HG03108 (cell line): ENCODE measurements at regions not wholly inside any gene's neighbourhood (a gene's known extent, or its start where the extent isn't known, plus 50 kb on each side); places are given as distances from the start of the nearest gene placed in this dataset.

Experiments used
- ATAC-seq: cut with Tn5 transposase; IDR thresholded peaks from one replicate; pipeline ENCODE4 v1.9.1; 2021; ENCODE audit warnings: moderate library complexity; ENCODE audit not compliant: unreplicated experiment

GRCh38 chr2:6495466-6495865 lies 370.2 kb downstream of the CMPK2 start:
- ATAC-seq = no peak

DNA sequence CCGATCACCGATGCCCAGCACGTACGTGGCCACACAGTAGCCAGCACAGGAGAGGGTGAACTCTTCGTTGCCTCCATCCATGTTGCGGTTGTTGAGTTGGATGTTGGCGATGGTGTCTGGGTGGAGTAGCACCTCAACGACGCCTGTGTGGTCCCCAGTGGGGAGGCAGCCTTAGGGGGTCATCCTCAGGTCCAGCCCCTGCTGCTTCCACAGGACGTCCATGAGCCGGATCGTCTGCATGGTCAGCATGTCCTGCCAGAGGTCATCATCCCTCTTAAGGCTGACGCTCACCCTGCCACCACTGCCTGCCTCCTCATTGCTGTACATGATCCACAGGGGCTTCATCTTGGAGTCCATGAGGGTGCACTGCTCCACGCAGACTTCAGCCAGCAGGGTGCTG lies 369.3 kb downstream of the CMPK2 start:
- ATAC-seq = no peak

DNA sequence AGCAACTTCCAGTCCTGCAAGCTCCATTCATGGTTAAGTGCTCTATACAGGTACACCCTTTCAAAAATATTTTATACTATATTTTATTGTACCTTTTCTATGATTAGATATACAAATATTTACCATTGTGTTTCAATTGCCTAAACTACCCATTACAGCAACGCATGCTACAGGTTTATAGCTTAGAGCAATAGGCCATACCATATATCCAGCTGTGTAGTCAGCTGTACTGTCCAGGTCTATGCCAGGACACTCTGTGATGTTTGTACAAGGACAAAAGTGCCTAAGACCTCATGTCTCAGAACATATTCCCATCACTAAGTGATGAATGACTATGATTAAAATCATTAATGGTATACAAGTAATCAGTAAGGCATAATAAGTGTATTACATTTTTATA lies 368.7 kb downstream of the CMPK2 start:
- ATAC-seq = no peak

GRCh38 chr2:6498841-6499240 lies 366.9 kb downstream of the CMPK2 start:
- ATAC-seq = no peak

GRCh38 chr2:6499691-6500090 lies 366.0 kb downstream of the CMPK2 start:
- ATAC-seq = no peak

- no peak for ATAC-seq
These were observed 359.3 kb downstream of the CMPK2 start for GRCh38 chr2:6506361-6506794.

GRCh38 chr2:6506859-6507258 lies 358.8 kb downstream of the CMPK2 start:
- ATAC-seq = no peak

DNA sequence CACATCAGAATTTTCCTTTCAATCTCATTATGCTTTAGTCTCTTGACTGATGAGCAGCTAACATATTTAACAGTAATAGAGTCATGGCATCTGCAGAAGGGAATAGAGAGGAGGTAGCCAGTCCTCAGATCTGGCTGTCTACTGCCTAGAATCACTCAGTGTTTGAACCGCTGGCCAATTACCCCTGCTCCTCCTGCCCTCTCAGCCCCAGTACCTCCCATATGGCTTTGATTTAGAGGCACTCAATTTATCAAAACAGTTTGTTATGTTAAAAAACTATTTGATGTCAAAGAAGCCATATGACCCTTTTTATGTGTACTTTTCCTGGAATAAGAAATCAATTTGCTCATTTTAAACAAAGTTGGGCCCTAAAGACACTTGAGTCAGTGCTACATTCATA lies 355.2 kb downstream of the CMPK2 start:
- no peak for ATAC-seq

- ATAC-seq = no peak
These were observed 353.1 kb downstream of the CMPK2 start for GRCh38 chr2:6512589-6512988.

GRCh38 chr2:6516674-6517073 lies 349.0 kb downstream of the CMPK2 start:
- ATAC-seq = no peak

DNA sequence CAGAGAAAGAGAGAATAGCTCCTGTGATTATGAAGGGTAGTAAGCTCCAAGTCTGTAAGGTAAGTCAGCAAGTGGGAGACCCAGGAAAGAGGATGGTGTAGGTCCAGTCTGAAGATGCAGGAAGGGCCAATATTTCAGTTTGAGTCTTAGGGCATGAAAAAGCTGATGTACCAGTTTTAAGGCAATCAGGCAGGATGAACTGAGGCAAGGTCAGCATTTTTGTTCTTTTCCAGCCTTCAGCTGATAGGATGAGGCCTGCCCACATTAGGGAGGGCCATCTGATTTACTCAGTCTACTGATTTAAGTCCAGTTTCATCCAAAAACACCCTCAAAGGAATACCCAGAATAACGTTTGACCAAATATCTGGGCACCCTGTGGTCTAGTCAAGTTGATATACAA lies 347.3 kb downstream of the CMPK2 start:
- no peak for ATAC-seq

GRCh38 chr2:6523476-6523875 lies 342.2 kb downstream of the CMPK2 start:
- ATAC-seq = no peak

GRCh38 chr2:6524691-6525474 lies 340.8 kb downstream of the CMPK2 start:
- ATAC-seq = no peak

DNA sequence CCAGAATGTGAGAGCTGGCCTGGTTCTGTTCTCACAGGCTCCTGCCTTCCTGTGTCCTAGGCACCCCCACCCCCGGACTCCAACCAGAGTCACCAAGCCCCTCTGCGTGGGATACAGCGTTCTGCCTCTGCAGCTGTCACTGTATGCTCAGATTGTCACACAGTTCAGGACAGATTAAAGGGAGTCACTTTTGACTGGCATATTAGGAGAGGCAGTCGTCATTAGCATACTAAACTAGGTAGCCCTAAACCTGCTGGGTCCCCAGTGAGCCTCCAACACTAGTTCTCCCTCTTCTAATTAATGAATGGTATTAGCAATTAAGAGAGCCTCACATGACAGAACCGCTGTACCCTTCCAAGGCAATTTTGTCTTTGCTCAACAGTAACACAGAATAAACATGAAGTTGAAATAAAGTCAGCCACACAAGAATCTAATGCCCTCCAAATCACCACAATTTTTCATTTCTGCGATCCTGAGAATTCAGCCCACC lies 340.2 kb downstream of the CMPK2 start:
- no peak for ATAC-seq

- ATAC-seq = no peak
These were observed 339.4 kb downstream of the CMPK2 start for GRCh38 chr2:6526093-6526824.

GRCh38 chr2:6531304-6531703 lies 334.4 kb downstream of the CMPK2 start:
- no peak for ATAC-seq

DNA sequence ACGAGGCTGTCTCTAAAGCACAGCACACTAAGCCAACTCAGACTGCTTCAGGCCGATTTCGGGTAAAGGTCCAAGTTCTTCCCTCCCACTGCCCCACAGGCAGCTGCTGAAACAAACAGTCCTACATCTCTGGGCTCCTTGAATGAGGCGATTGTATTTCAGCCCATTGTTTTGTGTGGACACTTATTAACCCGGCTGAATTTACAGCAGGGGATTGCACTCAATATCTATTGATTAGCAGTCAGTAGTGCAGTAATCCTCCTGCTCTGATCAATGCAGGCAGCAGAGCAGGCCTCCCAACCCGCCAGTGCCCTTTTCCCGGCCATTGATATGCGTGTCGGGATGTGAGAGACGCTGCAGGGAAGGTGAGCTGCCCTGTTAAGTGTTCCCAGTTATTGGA lies 330.1 kb downstream of the CMPK2 start:
- no peak for ATAC-seq

- no peak for ATAC-seq
These were observed 327.1 kb downstream of the CMPK2 start for GRCh38 chr2:6538607-6539006.

GRCh38 chr2:6545336-6545735 lies 320.4 kb downstream of the CMPK2 start:
- ATAC-seq = no peak

DNA sequence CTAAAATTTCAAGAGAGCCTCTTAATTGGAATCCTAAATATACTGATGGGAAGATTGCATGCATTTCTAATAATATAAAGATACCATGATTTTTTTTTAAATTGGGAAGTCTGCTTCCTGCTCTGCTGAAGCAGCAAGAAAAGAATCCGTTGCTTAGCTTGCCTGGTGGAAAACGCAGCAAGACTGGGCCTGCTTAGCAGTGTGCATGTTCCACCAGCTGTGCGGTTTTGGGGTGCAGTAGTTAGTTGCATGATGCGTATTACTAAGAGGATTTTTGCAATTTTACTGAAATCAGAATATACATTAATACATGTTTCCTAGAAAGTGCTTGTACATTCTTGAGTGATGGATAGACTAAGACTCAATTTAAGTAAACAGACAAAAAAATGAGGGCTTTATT lies 319.9 kb downstream of the CMPK2 start:
- no peak for ATAC-seq

GRCh38 chr2:6554466-6554865 lies 311.2 kb downstream of the CMPK2 start:
- no peak for ATAC-seq

- ATAC-seq = no peak
These were observed 309.0 kb downstream of the CMPK2 start for GRCh38 chr2:6556755-6557154.
